ENCODE measurements at regions not wholly inside any gene's neighbourhood (a gene's known extent, or its start where the extent isn't known, plus 50 kb on each side); places are given as distances from the start of the nearest gene placed in this dataset.

- Histone ChIP-seq H4K20me1 (ENCODE audit: insufficient read depth) (no peaks in the 10 kb centered on the region), H3F3A (ENCODE audit: insufficient read depth, low read length, poor library complexity, severe bottlenecking) (no peaks in the 10 kb centered on the region), H3K4me2 (ENCODE audit: low read length) (no peak overlapping the region), H3K9me2 (ENCODE audit: insufficient read depth, low read length) (no peaks in the 10 kb centered on the region), H3K9me3 (ENCODE audit: low read length) (peaks cover 4% of the 10 kb centered on the region), H3K36me3 (ENCODE audit: insufficient read depth, low read length) (no peaks in the 10 kb centered on the region), H2AFZ (ENCODE audit: low read depth, low read length) (no peak overlapping the region), H3K27me3 (ENCODE audit: insufficient read depth, low read depth, low read length) (peaks cover 83% of the 10 kb centered on the region), H3K4me3 (ENCODE audit: low read length) (peak overlapping the region; percentile 76), H3K79me2 (replicated peaks; ENCODE audit: insufficient read depth, low read length) (no peaks in the 10 kb centered on the region), H3K9ac (ENCODE audit: low read length) (no peak overlapping the region), H3K27ac (ENCODE audit: low read length) (no peak overlapping the region)
- TF ChIP-seq CTCF (IDR thresholded peaks at IDR 0.05; ENCODE audit: poor library complexity, severe bottlenecking) (no peak), REST (IDR thresholded peaks at IDR 0.05; ENCODE audit: borderline replicate concordance) (no peak), EZH2 (IDR thresholded peaks at IDR 0.05; ENCODE audit: borderline replicate concordance, insufficient read depth, low read length, poor library complexity, severe bottlenecking) (no peak), MXI1 (conservative IDR thresholded peaks at IDR 0.05; ENCODE audit: poor library complexity, severe bottlenecking) (no peak), POLR2AphosphoS5 (IDR thresholded peaks at IDR 0.05) (no peak), SMC3 (conservative IDR thresholded peaks at IDR 0.05; ENCODE audit: poor library complexity) (no peak), RAD21 (conservative IDR thresholded peaks at IDR 0.05) (no peak), EP300 (conservative IDR thresholded peaks at IDR 0.05; ENCODE audit: poor library complexity, severe bottlenecking) (no peak), TAF1 (IDR thresholded peaks at IDR 0.05; ENCODE audit: low read depth) (no peak)
These were observed 244.4 kb upstream of the TOPAZ1 start for GRCh38 chr3:43997316-43997715.

- peaks cover 83% of the 10 kb centered on the region for H3K27me3 ChIP-seq (ENCODE audit: insufficient read depth, low read depth, low read length)
- no peak overlapping the region for H3K27ac ChIP-seq (ENCODE audit: low read length)
- H3F3A ChIP-seq (ENCODE audit: insufficient read depth, low read length, poor library complexity, severe bottlenecking), result no peaks in the 10 kb centered on the region
- no peak overlapping the region for H2AFZ ChIP-seq (ENCODE audit: low read depth, low read length)
- TF ChIP-seq CTCF (IDR thresholded peaks at IDR 0.05; ENCODE audit: poor library complexity, severe bottlenecking) (no peak), REST (IDR thresholded peaks at IDR 0.05; ENCODE audit: borderline replicate concordance) (no peak), SMC3 (conservative IDR thresholded peaks at IDR 0.05; ENCODE audit: poor library complexity) (no peak), POLR2AphosphoS5 (IDR thresholded peaks at IDR 0.05) (no peak), TAF1 (IDR thresholded peaks at IDR 0.05; ENCODE audit: low read depth) (no peak), EP300 (conservative IDR thresholded peaks at IDR 0.05; ENCODE audit: poor library complexity, severe bottlenecking) (no peak), EZH2 (IDR thresholded peaks at IDR 0.05; ENCODE audit: borderline replicate concordance, insufficient read depth, low read length, poor library complexity, severe bottlenecking) (no peak), MXI1 (conservative IDR thresholded peaks at IDR 0.05; ENCODE audit: poor library complexity, severe bottlenecking) (no peak)
- H3K4me3 ChIP-seq (ENCODE audit: low read length), result peak overlapping the region; percentile 69
- no peaks in the 10 kb centered on the region for H4K20me1 ChIP-seq (ENCODE audit: insufficient read depth)
- no peak overlapping the region for H3K9ac ChIP-seq (ENCODE audit: low read length)
- peaks cover 4% of the 10 kb centered on the region for H3K9me3 ChIP-seq (ENCODE audit: low read length)
- H3K36me3 ChIP-seq (ENCODE audit: insufficient read depth, low read length), result no peaks in the 10 kb centered on the region
- no peaks in the 10 kb centered on the region for H3K9me2 ChIP-seq (ENCODE audit: insufficient read depth, low read length)
- H3K79me2 ChIP-seq (replicated peaks; ENCODE audit: insufficient read depth, low read length), result no peaks in the 10 kb centered on the region
- H3K4me2 ChIP-seq (ENCODE audit: low read length), result no peak overlapping the region
These were observed 243.8 kb upstream of the TOPAZ1 start for GRCh38 chr3:43997788-43998369.

Measured in neural cell (in vitro differentiated cells).